HCT116 (cell line): ENCODE measurements at regions not wholly inside any gene's neighbourhood (a gene's known extent, or its start where the extent isn't known, plus 50 kb on each side); places are given as distances from the start of the nearest gene placed in this dataset.

Source experiments
- ATAC-seq: fragments of 200-7000 bp; cut with Tn5 transposase; 2 replicates; pipeline ENCODE4 v1.9.1; 2020; ENCODE audit warnings: mild to moderate bottlenecking, moderate library complexity
- BruUV-seq: library from RNA; stranded (reverse); fragments of 400-500 nt; replicated peaks from 2 replicates; lab custom pipeline; 2021; lab: Mats Ljungman, UMichigan
- CTCF ChIA-PET: fragments of 300-600 bp; sonication (Branson Sonifier 250); formaldehyde crosslinking; loops from one replicate; lab custom pipeline; 2021; ENCODE audit warnings: antibody characterized with exemption; lab: Charles Lee
- POLR2A ChIA-PET: fragments of 300-600, 350-600 bp; sonication (Branson Sonifier 250); formaldehyde crosslinking; loops from one replicate; lab custom pipeline; 2021; ENCODE audit warnings: antibody characterized with exemption; lab: Charles Lee
- RAD21 ChIA-PET, 2 experiments: fragments of 300-600 bp; sonication (Branson Sonifier 250); formaldehyde crosslinking; loops; one replicate each; lab custom pipeline; 2023; ENCODE audit warnings: low total read pairs in 2 of 2; ENCODE audit not compliant: uncharacterized antibody in 2 of 2, unreplicated experiment in 2 of 2, low non-redundant PET in 1 of 2; lab: Charles Lee
- DNase-seq: peaks from one replicate; pipeline ENCODE4 v3.0.0-alpha.2; 2010; ENCODE audit warnings: low read depth, low spot score
- H2AFZ ChIP-seq: fragments of 200-600 bp; shearing (Covaris generic), sonication (generic); 2 replicates; pipeline ENCODE4 v1.6.1; 2017; ENCODE audit warnings: low read depth, mixed run types, mixed read lengths, antibody characterized with exemption, low read length; ENCODE audit not compliant: poor library complexity, severe bottlenecking
- H3K27ac ChIP-seq: 2 replicates; pipeline ENCODE4 v1.5.1; 2012; ENCODE audit warnings: low read depth, low read length
- H3K27me3 ChIP-seq: fragments of 200-600 bp; sonication (generic); 2 replicates; pipeline ENCODE4 v1.6.1; 2016; ENCODE audit warnings: mixed run types, low read length, mixed read lengths; ENCODE audit not compliant: insufficient read depth
- H3K36me3 ChIP-seq, 2 experiments: fragments of 200-500 bp in 1 of 2; fragments of 200-600 bp in 1 of 2; sonication (Bioruptor generic) in 1 of 2; sonication (generic) in 1 of 2; 2 replicates each; pipeline versions ENCODE4 v1.5.1 to v1.6.1; 2014 to 2016; ENCODE audit warnings: low read length in 2 of 2, inconsistent platforms in 1 of 2, mixed read lengths in 1 of 2, mixed run types in 1 of 2; ENCODE audit not compliant: insufficient read depth in 2 of 2, control insufficient read depth in 1 of 2
- H3K4me1 ChIP-seq, 2 experiments: fragments of 200-600 bp in 1 of 2; sonication (generic) in 1 of 2; 2 replicates each; pipeline versions ENCODE4 v1.5.1 to v1.6.1; 2012 to 2017; ENCODE audit warnings: low read length in 2 of 2, inconsistent platforms in 1 of 2, mild to moderate bottlenecking in 1 of 2, mixed read lengths in 1 of 2, mixed run types in 1 of 2, moderate library complexity in 1 of 2; ENCODE audit not compliant: insufficient read depth in 2 of 2, control insufficient read depth in 1 of 2
- H3K4me2 ChIP-seq: fragments of 200-600 bp; sonication (generic); 2 replicates; pipeline ENCODE4 v1.6.1; 2017; ENCODE audit warnings: mixed run types, low read length, mixed read lengths
- H3K4me3 ChIP-seq, 2 experiments: fragments of 200-600 bp in 1 of 2; sonication (generic) in 1 of 2; replicated peaks in 1 of 2; 2 replicates each; pipeline ENCODE4 v1.5.1; 2011 to 2016; ENCODE audit warnings: low read length in 2 of 2, control low read depth in 1 of 2, low read depth in 1 of 2, mild to moderate bottlenecking in 1 of 2, mixed read lengths in 1 of 2, mixed run types in 1 of 2
- H3K79me2 ChIP-seq: fragments of 200-600 bp; sonication (generic); 2 replicates; pipeline ENCODE4 v1.6.1; 2017; ENCODE audit warnings: mild to moderate bottlenecking, mixed run types, low read length, moderate library complexity, mixed read lengths; ENCODE audit not compliant: insufficient read depth
- H3K9ac ChIP-seq: fragments of 200-600 bp; sonication (generic); 2 replicates; pipeline ENCODE4 v1.6.1; 2016; ENCODE audit warnings: low read length, mixed read lengths
- H3K9me2 ChIP-seq: fragments of 200-600 bp; sonication (generic), shearing (Covaris generic); 2 replicates; pipeline ENCODE4 v1.6.1; 2017; ENCODE audit warnings: mixed run types, mild to moderate bottlenecking, moderate library complexity; ENCODE audit not compliant: insufficient read depth
- H3K9me3 ChIP-seq, 2 experiments: fragments of 200-500 bp in 1 of 2; fragments of 200-600 bp in 1 of 2; sonication (Bioruptor generic) in 1 of 2; sonication (generic) in 1 of 2; 2 replicates each; pipeline ENCODE4 v1.6.1; 2014 to 2017; ENCODE audit warnings: low read length in 2 of 2, mixed read lengths in 2 of 2, inconsistent platforms in 1 of 2, low read depth in 1 of 2, mild to moderate bottlenecking in 1 of 2, mixed run types in 1 of 2, moderate library complexity in 1 of 2; ENCODE audit not compliant: control insufficient read depth in 1 of 2, insufficient read depth in 1 of 2
- H4K20me1 ChIP-seq: fragments of 200-600 bp; sonication (generic), shearing (Covaris generic); 2 replicates; pipeline ENCODE4 v1.6.1; 2017; ENCODE audit warnings: mixed run types, mild to moderate bottlenecking, moderate library complexity; ENCODE audit not compliant: insufficient read depth
- CBX3 ChIP-seq: IDR thresholded peaks from 2 replicates; pipeline ENCODE4 v1.6.1; 2012; ENCODE audit warnings: low read depth
- EZH2phosphoT487 ChIP-seq: fragments of 200-600 bp; IDR thresholded peaks from 2 replicates; pipeline ENCODE4 v1.6.1; 2018; ENCODE audit warnings: antibody characterized with exemption, borderline replicate concordance
- JUND ChIP-seq: IDR thresholded peaks from 2 replicates; pipeline ENCODE4 v1.6.1; 2012
- POLR2AphosphoS5 ChIP-seq: IDR thresholded peaks from 2 replicates; pipeline ENCODE4 v1.6.1; 2011; ENCODE audit warnings: mild to moderate bottlenecking, low read depth, low read length, moderate library complexity
- SIN3A ChIP-seq: IDR thresholded peaks from 2 replicates; pipeline ENCODE4 v1.6.1; 2012; ENCODE audit warnings: low read depth
- SP1 ChIP-seq: IDR thresholded peaks from 2 replicates; pipeline ENCODE4 v1.6.1; 2012; ENCODE audit warnings: low read depth
- intact Hi-C: fragments of 100-400 bp; cut with micrococcal nuclease; formaldehyde crosslinking; loops from 2 replicates; pipeline ENCODE4 v1.10.0; 2022
- TF ChIP-seq, protein P1 (sequence below): IDR thresholded peaks from 2 replicates; pipeline ENCODE4 v1.6.1; 2011; ENCODE audit warnings: mild to moderate bottlenecking, low read length, moderate library complexity; ENCODE audit not compliant: insufficient replicate concordance; ENCODE audit errors: extremely low read depth
- TF ChIP-seq, protein P2 (sequence below): IDR thresholded peaks from 2 replicates; pipeline ENCODE4 v1.6.1; 2012
- TF ChIP-seq, protein P3 (sequence below), 3 experiments: fragments of 200-600 bp in 1 of 3; sonication (generic) in 1 of 3; IDR thresholded peaks in 2 of 3; conservative IDR thresholded peaks in 1 of 3; 2 replicates each; pipeline ENCODE4 v1.5.1; 2012 to 2017; ENCODE audit warnings: low read depth in 2 of 3, low read length in 2 of 3, antibody characterized with exemption in 1 of 3, borderline replicate concordance in 1 of 3, control low read depth in 1 of 3, mild to moderate bottlenecking in 1 of 3, mixed read lengths in 1 of 3, mixed run types in 1 of 3, moderate library complexity in 1 of 3; ENCODE audit not compliant: insufficient read depth in 1 of 3

DNA sequence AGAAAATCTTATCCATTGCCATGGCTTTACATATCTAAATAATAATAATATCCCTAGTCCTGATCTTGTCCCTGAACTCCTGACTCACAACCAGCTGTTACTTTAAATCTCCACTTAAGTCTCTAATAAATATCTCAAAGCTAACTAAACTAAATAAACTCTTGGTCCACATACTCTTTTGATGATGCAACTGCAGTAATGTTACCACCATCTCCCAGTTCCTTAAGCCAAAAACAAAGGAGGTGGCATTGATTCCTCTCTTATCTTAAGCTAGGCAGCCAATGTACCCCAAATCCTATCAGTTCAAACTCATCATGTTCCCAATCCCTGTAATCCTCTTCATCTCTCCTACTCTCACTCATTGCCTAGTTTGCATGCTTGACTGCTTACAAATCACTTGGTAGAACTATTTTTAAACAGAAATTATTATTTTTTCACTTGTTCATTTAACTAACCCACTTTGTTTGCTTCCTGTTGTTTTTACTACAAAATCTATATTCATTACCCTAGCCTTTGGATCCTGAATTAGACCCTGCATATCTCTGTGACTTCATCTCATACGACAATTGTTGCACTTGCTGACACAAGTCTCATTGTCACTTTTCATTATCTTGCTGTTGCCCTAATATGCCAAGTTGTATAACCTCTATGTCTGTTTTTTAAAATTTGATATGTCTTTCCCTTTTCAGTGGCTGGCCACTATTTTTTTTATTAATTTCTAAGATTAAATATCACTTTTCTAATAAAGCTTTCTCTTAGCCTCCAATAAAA lies 462.2 kb downstream of the ZPLD1 start:
- no peak overlapping the region for H2AFZ ChIP-seq
- RAD21 ChIA-PET = no interaction called here
- CTCF ChIA-PET = no interaction called here
- no peaks in the 10 kb centered on the region for H3K9me3 ChIP-seq
- H3K79me2 ChIP-seq = no peaks in the 10 kb centered on the region
- no peak for ATAC-seq
- TF ChIP-seq, protein P1, sequence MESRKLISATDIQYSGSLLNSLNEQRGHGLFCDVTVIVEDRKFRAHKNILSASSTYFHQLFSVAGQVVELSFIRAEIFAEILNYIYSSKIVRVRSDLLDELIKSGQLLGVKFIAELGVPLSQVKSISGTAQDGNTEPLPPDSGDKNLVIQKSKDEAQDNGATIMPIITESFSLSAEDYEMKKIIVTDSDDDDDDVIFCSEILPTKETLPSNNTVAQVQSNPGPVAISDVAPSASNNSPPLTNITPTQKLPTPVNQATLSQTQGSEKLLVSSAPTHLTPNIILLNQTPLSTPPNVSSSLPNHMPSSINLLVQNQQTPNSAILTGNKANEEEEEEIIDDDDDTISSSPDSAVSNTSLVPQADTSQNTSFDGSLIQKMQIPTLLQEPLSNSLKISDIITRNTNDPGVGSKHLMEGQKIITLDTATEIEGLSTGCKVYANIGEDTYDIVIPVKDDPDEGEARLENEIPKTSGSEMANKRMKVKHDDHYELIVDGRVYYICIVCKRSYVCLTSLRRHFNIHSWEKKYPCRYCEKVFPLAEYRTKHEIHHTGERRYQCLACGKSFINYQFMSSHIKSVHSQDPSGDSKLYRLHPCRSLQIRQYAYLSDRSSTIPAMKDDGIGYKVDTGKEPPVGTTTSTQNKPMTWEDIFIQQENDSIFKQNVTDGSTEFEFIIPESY = no peak
- no peak for TF ChIP-seq EZH2phosphoT487
- TF ChIP-seq CBX3 = no peak
- TF ChIP-seq, protein P2, sequence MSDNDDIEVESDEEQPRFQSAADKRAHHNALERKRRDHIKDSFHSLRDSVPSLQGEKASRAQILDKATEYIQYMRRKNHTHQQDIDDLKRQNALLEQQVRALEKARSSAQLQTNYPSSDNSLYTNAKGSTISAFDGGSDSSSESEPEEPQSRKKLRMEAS = no peak
- no peak for TF ChIP-seq JUND
- no peak for TF ChIP-seq SIN3A
- TF ChIP-seq SP1 = no peak
- no peak for TF ChIP-seq POLR2AphosphoS5
- TF ChIP-seq, protein P3, sequence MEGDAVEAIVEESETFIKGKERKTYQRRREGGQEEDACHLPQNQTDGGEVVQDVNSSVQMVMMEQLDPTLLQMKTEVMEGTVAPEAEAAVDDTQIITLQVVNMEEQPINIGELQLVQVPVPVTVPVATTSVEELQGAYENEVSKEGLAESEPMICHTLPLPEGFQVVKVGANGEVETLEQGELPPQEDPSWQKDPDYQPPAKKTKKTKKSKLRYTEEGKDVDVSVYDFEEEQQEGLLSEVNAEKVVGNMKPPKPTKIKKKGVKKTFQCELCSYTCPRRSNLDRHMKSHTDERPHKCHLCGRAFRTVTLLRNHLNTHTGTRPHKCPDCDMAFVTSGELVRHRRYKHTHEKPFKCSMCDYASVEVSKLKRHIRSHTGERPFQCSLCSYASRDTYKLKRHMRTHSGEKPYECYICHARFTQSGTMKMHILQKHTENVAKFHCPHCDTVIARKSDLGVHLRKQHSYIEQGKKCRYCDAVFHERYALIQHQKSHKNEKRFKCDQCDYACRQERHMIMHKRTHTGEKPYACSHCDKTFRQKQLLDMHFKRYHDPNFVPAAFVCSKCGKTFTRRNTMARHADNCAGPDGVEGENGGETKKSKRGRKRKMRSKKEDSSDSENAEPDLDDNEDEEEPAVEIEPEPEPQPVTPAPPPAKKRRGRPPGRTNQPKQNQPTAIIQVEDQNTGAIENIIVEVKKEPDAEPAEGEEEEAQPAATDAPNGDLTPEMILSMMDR (IDR thresholded peaks at IDR 0.05 in 2 of 3, conservative IDR thresholded peaks at IDR 0.05 in 1 of 3; ENCODE audit: borderline replicate concordance in 1 of 3, insufficient read depth in 1 of 3, low read depth in 2 of 3, low read length in 2 of 3) = no peak
- TF ChIP-seq, all 23 proteins: peak for 0
- H3K36me3 ChIP-seq = no peaks in the 10 kb centered on the region
- intact Hi-C loops = no loop called here
- H3K4me2 ChIP-seq = no peak overlapping the region
- no peak for DNase-seq
- H3K4me3 ChIP-seq = no peak overlapping the region
- POLR2A ChIA-PET = no interaction called here
- no peaks in the 10 kb centered on the region for H3K9me2 ChIP-seq
- H3K27me3 ChIP-seq = no peaks in the 10 kb centered on the region
- H3K9ac ChIP-seq = no peak overlapping the region
- no peak overlapping the region for H3K27ac ChIP-seq
- H4K20me1 ChIP-seq = no peaks in the 10 kb centered on the region
- no TSS peak for BruUV-seq
- no peaks in the 10 kb centered on the region for H3K4me1 ChIP-seq
